RWPE1 (cell line): ENCODE measurements at regions not wholly inside any gene's neighbourhood (a gene's known extent, or its start where the extent isn't known, plus 50 kb on each side); places are given as distances from the start of the nearest gene placed in this dataset.

Experiments
- CTCF ChIA-PET: fragments of 350-600 bp; sonication (Branson Sonifier 250); formaldehyde crosslinking; extraction: SDS; loops from one replicate; lab custom pipeline; 2021; lab: Yijun Ruan, JAX
- POLR2A ChIA-PET: fragments of 400-600 bp; formaldehyde crosslinking; extraction: SDS; loops from one replicate; lab custom pipeline; 2020; ENCODE audit warnings: antibody characterized with exemption; ENCODE audit not compliant: low non-redundant PET; lab: Yijun Ruan, JAX
- DNase-seq: peaks from one replicate; pipeline ENCODE4 v3.0.0; 2012; ENCODE audit warnings: low spot score
- H3K27ac ChIP-seq: fragments of 450-650 bp; 2 replicates; pipeline ENCODE4 v1.5.1; 2017
- TF ChIP-seq, protein P1 (sequence below): fragments of 450-650 bp; conservative IDR thresholded peaks from 2 replicates; pipeline ENCODE4 v1.5.1; 2017; ENCODE audit warnings: low read depth, mild to moderate bottlenecking

DNA sequence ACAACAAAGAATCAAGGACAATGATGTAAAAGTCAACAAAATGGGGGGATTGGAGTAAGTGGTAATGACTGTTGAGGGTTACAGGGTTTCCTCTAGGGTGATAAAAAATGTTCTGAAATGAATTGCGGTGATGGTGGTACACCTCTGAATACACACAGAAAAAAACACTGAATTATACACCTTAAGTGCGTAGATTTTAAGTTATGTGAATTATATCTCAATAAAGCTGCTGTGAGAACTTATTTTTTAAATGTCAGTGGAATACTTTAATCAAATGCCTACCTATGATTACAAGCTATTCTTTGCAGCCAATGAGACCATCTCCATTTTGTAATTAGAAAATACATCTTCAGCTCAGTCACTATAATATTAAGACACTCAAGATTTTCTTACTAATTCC, 53.5 kb downstream of the ZNF608 start:
- DNase-seq = no peak
- POLR2A ChIA-PET = interaction anchor here (0.8 kb wide), 1 partner anchor 48 kb away, joined by 3 read pairs; no protein-coding TSS in a partner anchor
- TF ChIP-seq, protein P1, sequence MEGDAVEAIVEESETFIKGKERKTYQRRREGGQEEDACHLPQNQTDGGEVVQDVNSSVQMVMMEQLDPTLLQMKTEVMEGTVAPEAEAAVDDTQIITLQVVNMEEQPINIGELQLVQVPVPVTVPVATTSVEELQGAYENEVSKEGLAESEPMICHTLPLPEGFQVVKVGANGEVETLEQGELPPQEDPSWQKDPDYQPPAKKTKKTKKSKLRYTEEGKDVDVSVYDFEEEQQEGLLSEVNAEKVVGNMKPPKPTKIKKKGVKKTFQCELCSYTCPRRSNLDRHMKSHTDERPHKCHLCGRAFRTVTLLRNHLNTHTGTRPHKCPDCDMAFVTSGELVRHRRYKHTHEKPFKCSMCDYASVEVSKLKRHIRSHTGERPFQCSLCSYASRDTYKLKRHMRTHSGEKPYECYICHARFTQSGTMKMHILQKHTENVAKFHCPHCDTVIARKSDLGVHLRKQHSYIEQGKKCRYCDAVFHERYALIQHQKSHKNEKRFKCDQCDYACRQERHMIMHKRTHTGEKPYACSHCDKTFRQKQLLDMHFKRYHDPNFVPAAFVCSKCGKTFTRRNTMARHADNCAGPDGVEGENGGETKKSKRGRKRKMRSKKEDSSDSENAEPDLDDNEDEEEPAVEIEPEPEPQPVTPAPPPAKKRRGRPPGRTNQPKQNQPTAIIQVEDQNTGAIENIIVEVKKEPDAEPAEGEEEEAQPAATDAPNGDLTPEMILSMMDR = no peak
- CTCF ChIA-PET = no interaction called here
- H3K27ac ChIP-seq = no peak overlapping the region

- POLR2A ChIA-PET = no interaction called here
- no peak overlapping the region for H3K27ac ChIP-seq
- no peak for DNase-seq
- CTCF ChIA-PET = interaction anchor here (0.6 to 0.7 kb wide), 2 partner anchors 410 to 606 kb away, joined by 3 read pairs; no protein-coding TSS in a partner anchor
- TF ChIP-seq, protein P1 = no peak
These were observed 54.1 kb downstream of the ZNF608 start for GRCh38 chr5:124692324-124692723.

DNA sequence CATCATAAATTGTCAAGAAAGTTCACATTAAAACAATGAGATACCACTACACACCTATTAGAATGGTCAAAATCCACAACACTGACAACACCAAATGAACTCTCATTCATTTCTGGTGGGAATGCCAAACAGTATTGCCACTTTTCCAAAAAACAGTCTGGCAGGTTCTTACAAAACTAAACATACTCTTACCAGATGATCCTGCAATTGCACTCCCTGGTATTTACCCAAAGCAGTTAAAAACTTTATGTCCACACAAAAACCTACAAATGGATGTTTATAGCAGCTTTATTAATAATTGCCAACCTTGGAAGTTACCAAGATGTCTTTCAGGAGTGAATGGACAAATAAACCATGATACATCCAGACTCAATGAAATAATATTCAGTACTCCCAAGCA, 56.8 kb downstream of the ZNF608 start:
- H3K27ac ChIP-seq = no peak overlapping the region
- ChIA-PET POLR2A (no interaction called here), CTCF (interaction anchor here (0.6 to 1.0 kb wide), 2 partner anchors 10 to 99 kb away, joined by 3 to 4 read pairs; no protein-coding TSS in a partner anchor)
- TF ChIP-seq, protein P1 = no peak
- no peak for DNase-seq

DNA sequence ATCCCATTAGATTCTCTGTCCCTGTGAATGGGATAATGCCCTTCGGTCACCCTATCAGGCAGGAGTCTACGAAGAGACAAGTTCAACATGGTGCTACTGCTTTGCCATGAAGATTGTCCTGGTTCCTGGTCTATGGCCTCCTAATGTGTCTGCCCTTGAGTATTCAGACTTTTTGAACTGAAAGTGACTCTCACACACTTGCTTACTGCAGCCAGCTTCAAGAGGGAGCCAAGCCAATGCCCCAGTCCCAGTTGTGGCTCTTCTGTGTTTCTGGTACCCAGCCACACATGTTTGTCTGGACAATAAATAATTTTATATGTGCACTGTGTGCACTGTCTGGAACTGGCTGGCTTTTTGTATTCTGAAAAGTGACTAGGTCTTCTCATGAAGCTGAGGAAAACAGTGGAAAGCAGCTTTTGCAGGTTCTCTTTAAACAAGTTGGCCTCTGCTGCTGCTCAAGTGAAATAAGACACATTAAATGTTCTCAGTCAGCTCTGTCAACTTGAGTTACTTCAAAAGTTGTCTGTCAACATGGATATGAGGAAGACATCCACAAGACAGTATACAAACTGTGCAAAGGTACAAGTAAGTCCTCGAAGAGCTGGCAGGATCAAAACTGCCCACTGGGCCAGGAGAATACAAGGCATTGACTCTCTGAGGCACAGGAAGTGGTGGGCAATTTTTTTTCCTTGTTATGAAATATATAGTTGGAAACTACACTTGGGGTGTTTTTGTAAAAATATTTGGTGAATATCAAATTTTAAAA, 60.0 kb downstream of the ZNF608 start:
- H3K27ac ChIP-seq = no peak overlapping the region
- CTCF ChIA-PET = interaction anchor here (0.7 kb wide), 1 partner anchor 30 kb away, joined by 3 read pairs; no protein-coding TSS in a partner anchor
- POLR2A ChIA-PET = no interaction called here

GRCh38 chr5:124685404-124685930, 61.0 kb downstream of the ZNF608 start:
- ChIA-PET POLR2A (no interaction called here), CTCF (no interaction called here)
- DNase-seq = no peak
- no peak overlapping the region for H3K27ac ChIP-seq
- TF ChIP-seq, protein P1 = no peak

More for the DNA sequence above, 60.0 kb downstream of the ZNF608 start:
- DNase-seq = no peak
- TF ChIP-seq, protein P1 = no peak

GRCh38 chr5:124683917-124684555, 62.4 kb downstream of the ZNF608 start:
- TF ChIP-seq, protein P1 = no peak
- ChIA-PET POLR2A (no interaction called here), CTCF (interaction anchor here (0.7 kb wide), 1 partner anchor 9 kb away, joined by 3 read pairs; no protein-coding TSS in a partner anchor)
- no peak for DNase-seq
- no peak overlapping the region for H3K27ac ChIP-seq
